Tibial nerve (tissue), 4 donors: ENCODE measurements at regions not wholly inside any gene's neighbourhood (a gene's known extent, or its start where the extent isn't known, plus 50 kb on each side); places are given as distances from the start of the nearest gene placed in this dataset.

Source experiments
- EP300 ChIP-seq, 2 donors: sonication (generic); formaldehyde crosslinking; IDR thresholded peaks; one replicate each; pipeline ENCODE4 v1.6.1; 2017; ENCODE audit warnings: antibody characterized with exemption in 2 of 2, mild to moderate bottlenecking in 1 of 2
- POLR2A ChIP-seq, 2 donors: fragments of 450-650 bp; IDR thresholded peaks; one replicate each; pipeline ENCODE4 v1.6.1; 2017; ENCODE audit warnings: antibody characterized with exemption in 2 of 2, mild to moderate bottlenecking in 2 of 2, moderate library complexity in 2 of 2
- TF ChIP-seq, protein P1 (sequence below), 5 experiments: fragments of 200-600 bp in 3 of 5; fragments of 450-650 bp in 2 of 5; sonication (generic) in 3 of 5; IDR thresholded peaks; one replicate each; pipeline ENCODE4 v1.5.1; 2016 to 2019; ENCODE audit warnings: antibody characterized with exemption in 5 of 5, mild to moderate bottlenecking in 3 of 5, moderate library complexity in 2 of 5

DNA sequence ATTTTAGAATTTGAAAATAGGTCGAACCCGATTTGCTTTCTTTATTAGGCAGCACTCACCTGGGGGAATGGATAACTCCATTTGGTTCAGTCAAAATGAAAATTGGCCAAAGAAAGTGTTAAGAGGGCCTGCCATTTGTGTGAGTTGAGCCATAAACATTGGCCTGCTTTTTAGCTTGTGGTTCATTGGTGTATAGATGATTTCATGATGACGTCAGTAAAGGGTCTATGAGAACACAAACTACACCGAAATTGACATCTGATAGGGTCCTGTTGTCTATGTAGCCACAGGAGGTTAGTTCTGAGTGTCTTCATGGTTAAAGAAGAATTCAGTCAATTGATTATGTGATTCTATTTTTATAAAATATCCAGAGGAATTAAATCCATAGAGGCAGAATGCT is 1001.5 kb upstream of the EEF2KMT start:
- TF ChIP-seq, protein P1, sequence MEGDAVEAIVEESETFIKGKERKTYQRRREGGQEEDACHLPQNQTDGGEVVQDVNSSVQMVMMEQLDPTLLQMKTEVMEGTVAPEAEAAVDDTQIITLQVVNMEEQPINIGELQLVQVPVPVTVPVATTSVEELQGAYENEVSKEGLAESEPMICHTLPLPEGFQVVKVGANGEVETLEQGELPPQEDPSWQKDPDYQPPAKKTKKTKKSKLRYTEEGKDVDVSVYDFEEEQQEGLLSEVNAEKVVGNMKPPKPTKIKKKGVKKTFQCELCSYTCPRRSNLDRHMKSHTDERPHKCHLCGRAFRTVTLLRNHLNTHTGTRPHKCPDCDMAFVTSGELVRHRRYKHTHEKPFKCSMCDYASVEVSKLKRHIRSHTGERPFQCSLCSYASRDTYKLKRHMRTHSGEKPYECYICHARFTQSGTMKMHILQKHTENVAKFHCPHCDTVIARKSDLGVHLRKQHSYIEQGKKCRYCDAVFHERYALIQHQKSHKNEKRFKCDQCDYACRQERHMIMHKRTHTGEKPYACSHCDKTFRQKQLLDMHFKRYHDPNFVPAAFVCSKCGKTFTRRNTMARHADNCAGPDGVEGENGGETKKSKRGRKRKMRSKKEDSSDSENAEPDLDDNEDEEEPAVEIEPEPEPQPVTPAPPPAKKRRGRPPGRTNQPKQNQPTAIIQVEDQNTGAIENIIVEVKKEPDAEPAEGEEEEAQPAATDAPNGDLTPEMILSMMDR (IDR thresholded peaks at IDR 0.05): no peak
- TF ChIP-seq POLR2A (IDR thresholded peaks at IDR 0.05) (no peak), EP300 (IDR thresholded peaks at IDR 0.05) (no peak)
